DND-41 (cell line): ENCODE measurements at regions not wholly inside any gene's neighbourhood (a gene's known extent, or its start where the extent isn't known, plus 50 kb on each side); places are given as distances from the start of the nearest gene placed in this dataset.

Experiments used
- ATAC-seq: fragments of 200-7000 bp; cut with Tn5 transposase; 3 replicates; pipeline ENCODE4 v1.9.1; 2021; ENCODE audit warnings: low read depth; ENCODE audit not compliant: insufficient read depth
- DNase-seq: peaks from one replicate; pipeline ENCODE4 v3.0.0-alpha.2; 2020
- H2AFZ ChIP-seq: 2 replicates; pipeline ENCODE4 v1.6.0; 2012; ENCODE audit warnings: low read depth, low read length
- H3K27ac ChIP-seq: 2 replicates; pipeline ENCODE4 v1.5.1; 2012; ENCODE audit warnings: low read length, inconsistent platforms
- H3K27me3 ChIP-seq: fragments of 200-600 bp; sonication (generic); 2 replicates; pipeline ENCODE4 v1.6.0; 2012; ENCODE audit warnings: low read length, mild to moderate bottlenecking, inconsistent platforms; ENCODE audit not compliant: insufficient read depth, poor library complexity
- H3K36me3 ChIP-seq: 2 replicates; pipeline ENCODE4 v1.5.1; 2012; ENCODE audit warnings: low read length, inconsistent platforms; ENCODE audit not compliant: insufficient read depth
- H3K4me1 ChIP-seq: 2 replicates; pipeline ENCODE4 v1.5.1; 2012; ENCODE audit warnings: mild to moderate bottlenecking, low read length; ENCODE audit not compliant: insufficient read depth
- H3K4me2 ChIP-seq: 2 replicates; pipeline ENCODE4 v1.6.0; 2012; ENCODE audit warnings: mild to moderate bottlenecking, moderate library complexity, low read length, inconsistent platforms; ENCODE audit not compliant: insufficient read depth
- H3K4me3 ChIP-seq, 2 experiments: fragments of 200-600 bp in 1 of 2; shearing (Covaris generic) in 1 of 2; 2 replicates each; pipeline ENCODE4 v1.5.1; 2012 to 2016; ENCODE audit warnings: inconsistent platforms in 2 of 2, low read length in 2 of 2, mild to moderate bottlenecking in 2 of 2, low read depth in 1 of 2, moderate library complexity in 1 of 2
- H3K79me2 ChIP-seq: 2 replicates; pipeline ENCODE4 v1.6.0; 2012; ENCODE audit warnings: low read length, inconsistent platforms; ENCODE audit not compliant: insufficient read depth
- H3K9ac ChIP-seq: 2 replicates; pipeline ENCODE4 v1.6.0; 2012; ENCODE audit warnings: low read depth, mild to moderate bottlenecking, inconsistent platforms, low read length, moderate library complexity
- H3K9me3 ChIP-seq: 2 replicates; pipeline ENCODE4 v1.5.1; 2012; ENCODE audit warnings: low read length, moderate library complexity, mild to moderate bottlenecking, inconsistent platforms; ENCODE audit not compliant: insufficient read depth, severe bottlenecking
- H4K20me1 ChIP-seq: 2 replicates; pipeline ENCODE4 v1.6.0; 2012; ENCODE audit warnings: low read length; ENCODE audit not compliant: insufficient read depth
- EZH2 ChIP-seq: IDR thresholded peaks from 3 replicates; pipeline ENCODE4 v1.6.1; 2012; ENCODE audit warnings: borderline replicate concordance, low read depth, mild to moderate bottlenecking, moderate library complexity, low read length, inconsistent platforms; ENCODE audit not compliant: severe bottlenecking
- TF ChIP-seq, protein P1 (sequence below): IDR thresholded peaks from 2 replicates; pipeline ENCODE4 v1.5.1; 2012; ENCODE audit warnings: borderline replicate concordance, low read length, moderate library complexity, mild to moderate bottlenecking; ENCODE audit not compliant: poor library complexity, severe bottlenecking; ENCODE audit errors: extremely low read depth

GRCh38 chr20:36101192-36101591, 53.3 kb upstream of the EPB41L1 start:
- no peaks in the 10 kb centered on the region for H4K20me1 ChIP-seq
- no peak overlapping the region for H3K9ac ChIP-seq
- H3K79me2 ChIP-seq = no peaks in the 10 kb centered on the region
- H3K27me3 ChIP-seq = no peaks in the 10 kb centered on the region
- DNase-seq = no peak
- H3K4me2 ChIP-seq = no peak overlapping the region
- no peak overlapping the region for H2AFZ ChIP-seq
- no peak for TF ChIP-seq EZH2
- TF ChIP-seq, protein P1, sequence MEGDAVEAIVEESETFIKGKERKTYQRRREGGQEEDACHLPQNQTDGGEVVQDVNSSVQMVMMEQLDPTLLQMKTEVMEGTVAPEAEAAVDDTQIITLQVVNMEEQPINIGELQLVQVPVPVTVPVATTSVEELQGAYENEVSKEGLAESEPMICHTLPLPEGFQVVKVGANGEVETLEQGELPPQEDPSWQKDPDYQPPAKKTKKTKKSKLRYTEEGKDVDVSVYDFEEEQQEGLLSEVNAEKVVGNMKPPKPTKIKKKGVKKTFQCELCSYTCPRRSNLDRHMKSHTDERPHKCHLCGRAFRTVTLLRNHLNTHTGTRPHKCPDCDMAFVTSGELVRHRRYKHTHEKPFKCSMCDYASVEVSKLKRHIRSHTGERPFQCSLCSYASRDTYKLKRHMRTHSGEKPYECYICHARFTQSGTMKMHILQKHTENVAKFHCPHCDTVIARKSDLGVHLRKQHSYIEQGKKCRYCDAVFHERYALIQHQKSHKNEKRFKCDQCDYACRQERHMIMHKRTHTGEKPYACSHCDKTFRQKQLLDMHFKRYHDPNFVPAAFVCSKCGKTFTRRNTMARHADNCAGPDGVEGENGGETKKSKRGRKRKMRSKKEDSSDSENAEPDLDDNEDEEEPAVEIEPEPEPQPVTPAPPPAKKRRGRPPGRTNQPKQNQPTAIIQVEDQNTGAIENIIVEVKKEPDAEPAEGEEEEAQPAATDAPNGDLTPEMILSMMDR = no peak
- no peak overlapping the region for H3K27ac ChIP-seq
- ATAC-seq = no peak
- no peaks in the 10 kb centered on the region for H3K9me3 ChIP-seq
- H3K4me1 ChIP-seq = peaks cover 16% of the 10 kb centered on the region
- H3K36me3 ChIP-seq = no peaks in the 10 kb centered on the region
- no peak overlapping the region for H3K4me3 ChIP-seq

DNA sequence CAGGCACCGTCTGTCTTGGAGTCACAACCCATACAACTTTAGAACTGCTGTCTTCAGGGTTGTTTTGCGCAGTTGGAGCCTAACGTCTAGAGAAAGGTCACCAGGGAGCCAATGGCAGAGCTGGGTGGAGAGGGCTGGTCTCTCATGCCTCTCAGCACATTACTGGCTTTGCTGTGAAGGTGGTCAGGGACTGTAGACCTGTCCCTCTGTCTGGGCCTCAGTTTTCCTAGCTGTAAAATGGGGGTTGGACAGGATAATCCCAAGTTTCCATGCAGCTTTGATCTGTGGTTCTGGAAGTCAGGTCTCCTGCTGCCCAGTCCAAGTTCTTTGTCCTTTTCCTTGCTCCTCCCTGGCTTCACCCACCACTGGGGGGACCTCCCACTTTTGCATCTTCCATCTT, 52.2 kb upstream of the EPB41L1 start:
- no peak overlapping the region for H3K27ac ChIP-seq
- no peak overlapping the region for H3K9ac ChIP-seq
- DNase-seq = no peak
- H2AFZ ChIP-seq = no peak overlapping the region
- no peaks in the 10 kb centered on the region for H3K9me3 ChIP-seq
- H3K27me3 ChIP-seq = no peaks in the 10 kb centered on the region
- no peak overlapping the region for H3K4me3 ChIP-seq
- H3K36me3 ChIP-seq = no peaks in the 10 kb centered on the region
- no peaks in the 10 kb centered on the region for H3K79me2 ChIP-seq
- TF ChIP-seq EZH2 = no peak
- H3K4me1 ChIP-seq = peaks cover 15% of the 10 kb centered on the region
- no peak for ATAC-seq
- H3K4me2 ChIP-seq = no peak overlapping the region
- H4K20me1 ChIP-seq = no peaks in the 10 kb centered on the region

GRCh38 chr20:36102809-36103596, 51.5 kb upstream of the EPB41L1 start:
- DNase-seq = no peak
- H3K9ac ChIP-seq = no peak overlapping the region

DNA sequence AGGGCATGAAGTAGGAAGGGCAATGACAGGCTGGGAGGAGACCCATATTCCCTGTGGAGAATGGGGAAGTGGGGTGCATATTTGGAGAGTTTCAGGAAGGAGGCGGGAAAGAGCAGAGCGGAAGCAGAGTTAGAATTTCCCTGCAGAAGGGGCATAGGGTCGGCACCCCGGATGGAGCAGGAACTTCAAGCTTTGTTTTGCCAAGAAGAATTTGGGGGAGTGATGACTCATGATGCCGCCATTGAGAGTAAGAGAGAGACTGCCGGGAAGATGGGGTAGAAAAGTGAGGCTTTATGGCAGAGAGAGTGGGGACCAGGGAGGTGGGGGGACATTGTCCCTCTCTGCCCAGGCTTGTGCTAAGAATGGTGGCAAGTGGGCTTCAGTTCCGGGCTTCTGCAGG, 50.3 kb upstream of the EPB41L1 start:
- no peaks in the 10 kb centered on the region for H3K4me1 ChIP-seq
- H3K79me2 ChIP-seq = no peaks in the 10 kb centered on the region
- DNase-seq = no peak
- no peak overlapping the region for H3K4me2 ChIP-seq
- no peak overlapping the region for H3K27ac ChIP-seq
- no peaks in the 10 kb centered on the region for H3K36me3 ChIP-seq
- TF ChIP-seq EZH2 = no peak
- TF ChIP-seq, protein P1 = no peak
- H2AFZ ChIP-seq = no peak overlapping the region
- no peak overlapping the region for H3K4me3 ChIP-seq
- ATAC-seq = no peak
- no peak overlapping the region for H3K9ac ChIP-seq
- no peaks in the 10 kb centered on the region for H3K27me3 ChIP-seq
- H3K9me3 ChIP-seq = no peaks in the 10 kb centered on the region
- H4K20me1 ChIP-seq = no peaks in the 10 kb centered on the region

More at GRCh38 chr20:36102809-36103596, 51.5 kb upstream of the EPB41L1 start:
- Histone ChIP-seq H3K79me2 (no peaks in the 10 kb centered on the region), H3K4me1 (peaks cover 8% of the 10 kb centered on the region), H2AFZ (no peak overlapping the region), H3K27ac (no peak overlapping the region), H3K4me3 (no peak overlapping the region), H3K27me3 (no peaks in the 10 kb centered on the region), H3K36me3 (no peaks in the 10 kb centered on the region), H3K9me3 (no peaks in the 10 kb centered on the region), H3K4me2 (no peak overlapping the region), H4K20me1 (no peaks in the 10 kb centered on the region)
- ATAC-seq = no peak
- TF ChIP-seq, protein P1 = no peak
- TF ChIP-seq EZH2 = no peak
